ENCODE measurements at regions not wholly inside any gene's neighbourhood (a gene's known extent, or its start where the extent isn't known, plus 50 kb on each side); places are given as distances from the start of the nearest gene placed in this dataset.
"Not testable (repeated sequence)": the region's sequence is repeated elsewhere in the genome, so short reads cannot be mapped to it uniquely, and the experiment has no call there.

DNA sequence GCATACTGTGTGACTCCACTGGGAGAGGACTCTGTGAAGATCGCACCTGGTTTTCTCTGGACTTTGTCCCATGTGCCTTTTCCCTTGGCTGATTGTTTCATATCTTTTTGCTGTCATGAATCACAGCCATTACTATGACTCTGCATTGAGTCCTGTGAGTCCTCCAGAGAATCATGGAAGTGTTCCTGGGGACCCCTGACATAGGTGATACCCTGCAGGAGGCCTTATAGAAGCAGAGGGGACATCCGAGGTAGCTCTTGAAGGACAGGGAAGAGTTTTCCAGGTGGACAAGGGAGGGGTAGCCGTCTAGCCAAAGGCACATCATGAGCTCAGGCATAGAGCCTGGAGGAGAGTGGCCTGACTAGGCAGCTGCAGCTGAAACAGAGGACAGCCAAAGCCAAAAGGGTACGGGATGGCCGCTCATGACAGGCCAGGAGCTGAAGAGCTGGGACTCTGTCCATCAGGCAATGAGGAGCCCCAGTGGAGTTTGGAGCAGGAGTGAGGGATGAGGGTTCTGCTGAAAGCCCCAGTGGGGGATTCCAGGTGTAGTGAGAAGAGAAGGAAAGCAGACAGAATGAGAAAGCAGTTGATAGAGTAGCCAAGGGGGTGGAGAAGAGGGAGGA is 86.6 kb upstream of the TOX2 start:
- DNase-seq = peak; percentile 16
- 76 to 93% (median 83%) methylated on average over 5 of the region's 5 CpGs for WGBS, 5 donors

DNA sequence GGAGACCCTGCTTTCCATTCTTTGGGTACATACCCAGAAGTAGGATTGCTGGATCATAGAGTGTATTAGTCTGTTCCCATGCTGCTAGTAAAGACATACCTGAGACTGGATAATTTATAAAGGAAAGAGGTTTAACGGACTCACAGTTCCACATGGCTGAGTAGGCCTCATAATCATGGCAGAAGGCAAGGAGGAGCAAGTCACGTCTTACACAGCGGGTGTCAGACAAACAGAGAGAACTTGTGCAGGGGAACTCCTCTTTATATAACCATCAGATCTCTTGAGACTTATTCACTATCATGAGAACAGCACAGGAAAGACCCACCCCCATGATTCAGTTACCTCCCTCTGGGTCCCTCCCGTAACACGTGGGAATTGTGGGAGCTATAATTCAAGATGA is 87.7 kb upstream of the TOX2 start:
- H3K27ac ChIP-seq; intact Hi-C loops (cut with DNase I; ENCODE audit: low total_unique reads); H3K4me1 ChIP-seq; H3K36me3 ChIP-seq; H3K4me3 ChIP-seq; DNase-seq: not testable (repeated sequence)
- 69 to 89% (median 72%) methylated on average over 5 of the region's 5 CpGs for WGBS, 5 donors
- H3K9me3 ChIP-seq = peaks cover 0 to 12% (median 7%) of the 10 kb centered on the region in 8 donors
- peaks cover 0 to 39% (median 0%) of the 10 kb centered on the region in 7 donors for H3K27me3 ChIP-seq (replicated peaks in 1 of 7)

More for the DNA sequence above, 86.6 kb upstream of the TOX2 start:
- Histone ChIP-seq H3K9me3 (peaks cover 0 to 12% (median 7%) of the 10 kb centered on the region in 8 donors), H3K36me3 (no peaks in the 10 kb centered on the region), H3K4me1 (no peaks in the 10 kb centered on the region), H3K27me3 (replicated peaks in 1 of 7) (peaks cover 0 to 39% (median 0%) of the 10 kb centered on the region in 7 donors), H3K4me3 (no peak overlapping the region), H3K27ac (no peak overlapping the region)
- TF ChIP-seq POLR2A (IDR thresholded peaks at IDR 0.05) = no peak
- no peak for TF ChIP-seq POLR2AphosphoS5 (IDR thresholded peaks at IDR 0.05)
- TF ChIP-seq, protein P1, sequence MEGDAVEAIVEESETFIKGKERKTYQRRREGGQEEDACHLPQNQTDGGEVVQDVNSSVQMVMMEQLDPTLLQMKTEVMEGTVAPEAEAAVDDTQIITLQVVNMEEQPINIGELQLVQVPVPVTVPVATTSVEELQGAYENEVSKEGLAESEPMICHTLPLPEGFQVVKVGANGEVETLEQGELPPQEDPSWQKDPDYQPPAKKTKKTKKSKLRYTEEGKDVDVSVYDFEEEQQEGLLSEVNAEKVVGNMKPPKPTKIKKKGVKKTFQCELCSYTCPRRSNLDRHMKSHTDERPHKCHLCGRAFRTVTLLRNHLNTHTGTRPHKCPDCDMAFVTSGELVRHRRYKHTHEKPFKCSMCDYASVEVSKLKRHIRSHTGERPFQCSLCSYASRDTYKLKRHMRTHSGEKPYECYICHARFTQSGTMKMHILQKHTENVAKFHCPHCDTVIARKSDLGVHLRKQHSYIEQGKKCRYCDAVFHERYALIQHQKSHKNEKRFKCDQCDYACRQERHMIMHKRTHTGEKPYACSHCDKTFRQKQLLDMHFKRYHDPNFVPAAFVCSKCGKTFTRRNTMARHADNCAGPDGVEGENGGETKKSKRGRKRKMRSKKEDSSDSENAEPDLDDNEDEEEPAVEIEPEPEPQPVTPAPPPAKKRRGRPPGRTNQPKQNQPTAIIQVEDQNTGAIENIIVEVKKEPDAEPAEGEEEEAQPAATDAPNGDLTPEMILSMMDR (IDR thresholded peaks at IDR 0.05 in 8 of 11, conservative IDR thresholded peaks at IDR 0.05 in 3 of 11) = no peak
- intact Hi-C loops (cut with DNase I; ENCODE audit: low total_unique reads) = no loop called here

DNA sequence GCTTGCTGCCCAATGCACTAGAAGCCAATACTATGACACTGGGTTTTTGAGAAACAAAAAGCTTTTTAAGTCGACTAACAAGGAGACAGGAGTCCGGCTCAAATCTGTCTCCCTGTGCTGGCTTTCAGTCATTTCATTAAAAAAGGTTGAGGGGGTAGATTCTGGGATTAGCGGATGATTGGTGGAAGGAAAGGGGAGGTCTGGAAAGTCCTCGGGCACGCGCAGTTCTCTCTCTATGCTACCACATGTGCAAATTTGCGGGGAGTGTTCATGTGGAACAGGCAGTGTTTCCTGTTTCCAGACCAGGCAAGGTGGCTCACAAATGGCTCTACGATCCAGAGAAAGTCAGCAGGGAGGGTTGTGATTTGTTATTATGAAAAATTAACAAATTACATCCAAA is 89.1 kb upstream of the TOX2 start:
- Histone ChIP-seq H3K36me3 (no peaks in the 10 kb centered on the region), H3K4me3 (no peak overlapping the region), H3K4me1 (no peaks in the 10 kb centered on the region), H3K9me3 (peaks cover 0 to 5% (median under 1%) of the 10 kb centered on the region in 8 donors), H3K27ac (no peak overlapping the region), H3K27me3 (replicated peaks in 1 of 7) (peaks cover 0 to 39% (median 0%) of the 10 kb centered on the region in 7 donors)
- no peak for DNase-seq
- TF ChIP-seq POLR2A (IDR thresholded peaks at IDR 0.05) = no peak
- TF ChIP-seq, protein P1 (IDR thresholded peaks at IDR 0.05 in 8 of 11, conservative IDR thresholded peaks at IDR 0.05 in 3 of 11) = no peak
- TF ChIP-seq POLR2AphosphoS5 (IDR thresholded peaks at IDR 0.05) = no peak
- 51 to 79% (median 57%) methylated on average over 8 of the region's 8 CpGs for WGBS, 5 donors
- intact Hi-C loops (cut with DNase I; ENCODE audit: low total_unique reads) = no loop called here

DNA sequence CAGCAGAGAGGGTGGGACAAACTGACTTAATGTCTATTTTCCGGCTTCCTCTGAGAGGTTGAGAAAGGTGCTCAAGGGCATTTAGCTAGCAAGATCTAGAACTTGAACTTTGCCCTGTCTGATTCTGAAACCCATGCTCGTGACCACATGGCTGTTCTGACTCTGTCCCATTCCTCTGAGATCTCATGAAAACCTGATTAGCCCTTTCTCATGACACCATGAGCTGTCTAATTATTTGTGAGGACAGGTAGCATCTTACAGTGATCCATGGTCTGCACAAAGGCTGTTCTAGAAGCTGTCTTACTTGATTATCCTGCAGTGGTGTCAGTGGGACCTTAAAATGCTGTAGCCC is 89.6 kb upstream of the TOX2 start:
- Histone ChIP-seq H3K4me1 (no peaks in the 10 kb centered on the region), H3K27ac (no peak overlapping the region), H3K4me3 (no peak overlapping the region), H3K9me3 (no peaks in the 10 kb centered on the region), H3K36me3 (no peaks in the 10 kb centered on the region), H3K27me3 (replicated peaks in 1 of 7) (peaks cover 0 to 39% (median 0%) of the 10 kb centered on the region in 7 donors)
- TF ChIP-seq, protein P1 (IDR thresholded peaks at IDR 0.05 in 8 of 11, conservative IDR thresholded peaks at IDR 0.05 in 3 of 11) = no peak
- no peak for TF ChIP-seq POLR2A (IDR thresholded peaks at IDR 0.05)
- no peak for TF ChIP-seq POLR2AphosphoS5 (IDR thresholded peaks at IDR 0.05)
- DNase-seq = no peak
- intact Hi-C loops (cut with DNase I; ENCODE audit: low total_unique reads) = no loop called here
- WGBS, 5 donors = 56 to 72% (median 65%) methylated on average over 2 of the region's 2 CpGs

Data from spleen (tissue), 11 donors.